AG08395 (cell line): ENCODE measurements at regions not wholly inside any gene's neighbourhood (a gene's known extent, or its start where the extent isn't known, plus 50 kb on each side); places are given as distances from the start of the nearest gene placed in this dataset.

Experiments used
- DNase-seq: peaks from one replicate; pipeline ENCODE4 v3.0.0; 2012; ENCODE audit warnings: mixed read lengths, low spot score

GRCh38 chr21:31500071-31500470 lies 156.0 kb upstream of the TIAM1 start:
- DNase-seq: no peak

GRCh38 chr21:31498985-31499384 lies 154.9 kb upstream of the TIAM1 start:
- no peak for DNase-seq

GRCh38 chr21:31497914-31498313 lies 153.9 kb upstream of the TIAM1 start:
- no peak for DNase-seq

- no peak for DNase-seq
These were observed 149.4 kb upstream of the TIAM1 start for GRCh38 chr21:31493350-31493880.

GRCh38 chr21:31491617-31492016 lies 147.6 kb upstream of the TIAM1 start:
- no peak for DNase-seq

- no peak for DNase-seq
These were observed 146.4 kb upstream of the TIAM1 start for GRCh38 chr21:31490443-31490842.

GRCh38 chr21:31489726-31490125 lies 145.7 kb upstream of the TIAM1 start:
- no peak for DNase-seq

GRCh38 chr21:31489014-31489413 lies 145.0 kb upstream of the TIAM1 start:
- no peak for DNase-seq

- no peak for DNase-seq
These were observed 140.2 kb upstream of the TIAM1 start for GRCh38 chr21:31484219-31484618.

GRCh38 chr21:31483146-31483545 lies 139.1 kb upstream of the TIAM1 start:
- DNase-seq: no peak

GRCh38 chr21:31482460-31482859 lies 138.4 kb upstream of the TIAM1 start:
- no peak for DNase-seq

- no peak for DNase-seq
These were observed 136.2 kb upstream of the TIAM1 start for GRCh38 chr21:31480228-31480627.

GRCh38 chr21:31479714-31480113 lies 135.7 kb upstream of the TIAM1 start:
- no peak for DNase-seq

- no peak for DNase-seq
These were observed 135.2 kb upstream of the TIAM1 start for GRCh38 chr21:31479222-31479621.

GRCh38 chr21:31476263-31477022 lies 132.4 kb upstream of the TIAM1 start:
- no peak for DNase-seq

GRCh38 chr21:31475223-31475622 lies 131.2 kb upstream of the TIAM1 start:
- DNase-seq: no peak

GRCh38 chr21:31473685-31474345 lies 129.8 kb upstream of the TIAM1 start:
- no peak for DNase-seq

GRCh38 chr21:31471865-31472264 lies 127.8 kb upstream of the TIAM1 start:
- DNase-seq: no peak

GRCh38 chr21:31470896-31471694 lies 127.0 kb upstream of the TIAM1 start:
- DNase-seq: no peak

- DNase-seq: no peak
These were observed 116.9 kb upstream of the TIAM1 start for GRCh38 chr21:31460980-31461379.

GRCh38 chr21:31459457-31459856 lies 115.4 kb upstream of the TIAM1 start:
- no peak for DNase-seq

GRCh38 chr21:31457675-31458074 lies 113.6 kb upstream of the TIAM1 start:
- DNase-seq: no peak

- no peak for DNase-seq
These were observed 112.1 kb upstream of the TIAM1 start for GRCh38 chr21:31456201-31456600.
